Inflammatory macrophage treated with lipopolysaccharide for 4 hours (primary cell): ENCODE measurements at regions not wholly inside any gene's neighbourhood (a gene's known extent, or its start where the extent isn't known, plus 50 kb on each side); places are given as distances from the start of the nearest gene placed in this dataset.
A peak's percentile ranks its signal among the peaks of the same experiment; 100 is the strongest.
"Not testable (repeated sequence)": the region's sequence is repeated elsewhere in the genome, so short reads cannot be mapped to it uniquely, and the experiment has no call there.

Experiments
- DNase-seq: peaks from one replicate; pipeline ENCODE4 v3.0.0-alpha.2; 2020

- no peak for DNase-seq
Measured at GRCh38 chr10:9254353-9254752, 1199.9 kb downstream of the GATA3 start.

GRCh38 chr10:9260690-9261089 is 1206.2 kb downstream of the GATA3 start:
- DNase-seq, result no peak

DNA sequence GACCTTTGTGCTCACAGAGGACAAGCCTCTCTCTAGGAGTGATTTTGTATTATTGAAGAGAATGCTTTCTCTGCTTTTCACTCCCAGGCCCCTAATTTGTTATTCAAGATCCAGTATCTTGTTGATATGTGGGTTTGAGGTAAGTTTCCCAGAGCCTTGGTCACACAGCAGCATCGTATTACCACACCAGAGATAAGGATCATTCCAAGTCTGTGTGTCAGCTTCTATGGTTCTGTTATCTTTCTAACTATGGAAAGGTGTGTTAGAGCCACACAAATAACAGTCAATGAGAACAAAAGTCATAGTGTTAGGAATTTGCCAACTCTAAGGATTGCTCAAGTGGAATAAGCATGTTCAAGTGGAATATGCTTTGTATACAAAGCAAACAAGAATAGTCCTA is 1208.3 kb downstream of the GATA3 start:
- no peak for DNase-seq

- DNase-seq, result no peak
Measured at GRCh38 chr10:9268176-9268575, 1213.7 kb downstream of the GATA3 start.

- not testable (repeated sequence) for DNase-seq
Measured at GRCh38 chr10:9273126-9273833, 1218.8 kb downstream of the GATA3 start.

- DNase-seq, result no peak
Measured at GRCh38 chr10:9274206-9274755, 1219.8 kb downstream of the GATA3 start.

DNA sequence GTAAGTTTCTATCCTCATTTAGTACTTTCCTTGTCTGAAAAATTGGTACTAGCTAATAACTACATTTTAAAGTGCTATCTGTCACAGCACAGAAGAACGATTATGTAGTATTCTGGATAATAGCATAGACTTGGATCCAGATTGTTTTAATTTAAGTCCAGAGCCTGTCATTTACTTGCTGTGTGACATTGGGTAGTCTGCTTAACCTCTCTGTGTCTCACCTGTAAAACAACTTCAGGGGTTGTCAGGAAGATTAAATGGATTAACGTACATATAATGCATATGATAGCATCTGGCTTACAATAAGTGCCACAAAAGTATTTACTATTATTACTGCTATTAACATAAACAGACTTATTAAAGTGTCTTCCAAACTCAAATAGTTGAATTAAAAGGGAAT is 1221.4 kb downstream of the GATA3 start:
- DNase-seq, result no peak

DNA sequence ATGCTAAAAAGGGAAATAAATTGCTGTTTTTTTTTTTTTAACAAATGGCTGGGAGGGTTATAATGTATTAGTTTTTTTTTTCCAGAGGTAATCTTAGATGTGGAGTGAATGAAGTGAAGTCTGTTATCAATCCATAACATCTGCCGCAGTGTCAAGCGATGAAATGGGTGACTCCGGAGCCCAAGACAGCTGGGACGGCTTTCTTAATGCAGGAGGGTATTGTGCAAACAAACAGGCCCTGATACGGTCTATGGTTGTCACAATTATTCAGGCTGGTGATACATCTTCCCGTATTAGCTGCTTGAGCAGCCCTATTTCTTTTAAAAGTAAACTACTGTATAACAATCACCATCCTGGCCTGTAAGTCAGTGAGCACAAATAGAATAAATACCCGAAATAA is 1231.2 kb downstream of the GATA3 start:
- no peak for DNase-seq

DNA sequence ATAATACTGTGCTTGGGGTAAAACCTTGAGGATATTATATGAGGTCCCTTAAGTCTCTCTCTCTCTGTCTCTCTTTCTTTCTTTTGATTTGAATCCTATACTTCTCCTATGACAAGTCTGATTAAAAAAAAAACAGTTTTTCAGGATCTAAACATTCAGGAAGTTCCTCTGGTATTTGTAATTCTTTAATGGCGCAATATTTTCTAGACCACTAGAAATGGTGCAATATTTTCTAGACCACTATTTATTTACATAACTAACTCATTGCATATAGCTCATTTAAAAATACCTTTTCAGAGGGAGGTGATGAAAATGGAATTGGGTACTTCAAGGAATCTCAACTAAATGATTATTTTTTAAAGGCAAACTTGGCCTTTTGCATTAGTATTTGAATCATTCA is 1235.3 kb downstream of the GATA3 start:
- DNase-seq, result peak; percentile 66

DNA sequence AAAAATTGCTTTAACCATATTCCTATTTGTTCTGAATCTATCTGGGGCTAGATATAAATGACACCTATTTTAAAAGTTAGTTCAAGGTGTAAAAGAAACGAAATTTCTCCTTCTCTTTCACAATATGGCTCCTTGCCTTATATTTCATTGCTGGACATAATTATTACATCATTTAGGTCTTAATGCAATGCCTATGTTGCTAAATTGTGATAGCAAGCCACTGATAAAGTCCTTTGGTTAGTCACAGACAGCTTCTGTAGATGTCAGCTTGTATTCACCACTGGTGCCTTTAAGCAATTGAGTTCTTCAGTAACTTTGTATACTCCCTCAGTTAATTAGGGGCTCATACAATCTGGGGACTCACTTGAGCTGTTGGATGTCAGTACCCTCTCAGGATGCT is 1236.6 kb downstream of the GATA3 start:
- DNase-seq, result peak; percentile 66

GRCh38 chr10:9294132-9294663 is 1239.7 kb downstream of the GATA3 start:
- no peak for DNase-seq

DNA sequence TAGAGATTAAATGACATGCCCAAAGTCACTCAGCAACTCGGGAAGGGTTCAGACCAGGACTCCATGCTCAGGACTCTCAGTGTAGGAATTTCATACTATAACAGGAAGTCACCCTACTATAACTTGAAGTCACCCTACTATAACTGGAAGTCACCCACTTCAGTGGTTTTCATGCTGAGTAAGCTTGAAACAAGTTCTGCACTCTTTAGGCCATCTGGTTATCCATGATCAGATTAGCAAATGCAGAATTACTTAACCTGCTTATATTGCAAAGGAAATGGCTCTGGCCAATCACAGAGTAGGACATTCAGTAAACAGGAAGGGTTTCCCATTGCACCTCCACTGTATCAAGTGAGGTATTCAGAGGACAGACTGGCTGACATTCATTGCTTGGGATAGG is 1240.4 kb downstream of the GATA3 start:
- DNase-seq, result peak; percentile 57

DNA sequence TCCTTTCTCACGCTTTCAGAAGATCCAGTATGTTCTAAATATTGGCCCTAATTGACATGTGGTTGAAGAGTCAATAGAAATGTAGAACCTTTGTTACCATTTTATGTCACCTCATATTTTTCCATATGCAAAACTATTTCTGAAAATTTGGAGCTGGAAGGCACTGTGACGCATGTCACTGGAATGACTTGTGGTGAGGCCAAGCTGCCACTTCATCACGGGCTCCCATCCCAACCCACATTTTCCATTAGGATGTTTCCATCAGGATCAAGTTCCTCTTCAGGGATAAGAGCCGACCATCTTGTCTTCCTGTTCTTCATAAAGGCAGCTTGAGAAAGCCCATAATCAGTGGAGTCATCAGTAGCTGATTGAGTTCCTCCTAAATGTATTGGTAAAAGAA is 1241.7 kb downstream of the GATA3 start:
- DNase-seq, result no peak

- DNase-seq, result no peak
Measured at GRCh38 chr10:9297580-9297979, 1243.1 kb downstream of the GATA3 start.

GRCh38 chr10:9299966-9300365 is 1245.5 kb downstream of the GATA3 start:
- no peak for DNase-seq

DNA sequence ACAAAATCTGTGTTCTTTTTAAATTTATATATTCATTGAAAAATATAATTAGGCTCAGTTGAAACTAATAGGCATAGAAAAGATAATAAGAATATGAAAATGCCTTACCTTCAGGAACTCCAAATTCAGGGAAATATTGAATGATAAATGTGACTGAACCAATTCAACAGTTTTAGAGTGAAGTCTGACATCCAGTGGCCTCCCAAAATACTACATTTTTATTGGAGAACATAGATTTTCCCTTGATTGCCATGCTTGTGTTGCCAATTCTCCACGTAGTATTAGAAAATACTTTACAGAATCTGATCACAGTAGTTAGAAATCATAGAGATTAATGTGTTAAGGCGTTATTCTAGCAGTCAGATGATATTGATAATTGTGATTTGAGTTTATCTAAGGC is 1246.7 kb downstream of the GATA3 start:
- DNase-seq, result no peak

- no peak for DNase-seq
Measured at GRCh38 chr10:9301554-9301953, 1247.1 kb downstream of the GATA3 start.

DNA sequence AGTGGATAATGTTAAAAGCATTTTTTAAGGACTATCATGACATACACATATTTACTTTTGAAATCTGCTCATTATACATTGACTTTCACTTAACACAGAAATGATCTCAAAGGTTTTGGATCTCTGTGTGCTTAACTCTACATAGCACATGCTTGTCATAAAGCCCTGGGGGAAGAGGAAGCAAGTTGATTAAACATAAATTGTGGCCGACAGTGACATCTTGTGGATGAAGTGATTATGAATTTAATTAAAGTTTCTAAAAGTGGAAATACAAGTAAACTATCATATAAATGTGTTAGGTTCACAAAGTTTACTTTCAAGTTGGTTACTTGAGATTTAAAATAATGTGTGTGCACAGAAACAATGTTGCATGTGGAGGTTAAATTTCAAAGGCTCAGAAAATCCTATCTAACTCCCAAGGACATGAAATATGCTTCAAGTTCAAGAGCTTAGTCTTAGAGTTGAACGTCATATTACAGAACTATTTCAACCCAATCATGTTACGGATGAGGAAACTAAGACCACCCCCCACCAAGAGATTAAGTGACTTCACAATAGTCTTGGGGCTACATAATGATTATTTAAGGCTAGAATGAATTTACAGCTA is 1247.8 kb downstream of the GATA3 start:
- DNase-seq, result peak; percentile 67

DNA sequence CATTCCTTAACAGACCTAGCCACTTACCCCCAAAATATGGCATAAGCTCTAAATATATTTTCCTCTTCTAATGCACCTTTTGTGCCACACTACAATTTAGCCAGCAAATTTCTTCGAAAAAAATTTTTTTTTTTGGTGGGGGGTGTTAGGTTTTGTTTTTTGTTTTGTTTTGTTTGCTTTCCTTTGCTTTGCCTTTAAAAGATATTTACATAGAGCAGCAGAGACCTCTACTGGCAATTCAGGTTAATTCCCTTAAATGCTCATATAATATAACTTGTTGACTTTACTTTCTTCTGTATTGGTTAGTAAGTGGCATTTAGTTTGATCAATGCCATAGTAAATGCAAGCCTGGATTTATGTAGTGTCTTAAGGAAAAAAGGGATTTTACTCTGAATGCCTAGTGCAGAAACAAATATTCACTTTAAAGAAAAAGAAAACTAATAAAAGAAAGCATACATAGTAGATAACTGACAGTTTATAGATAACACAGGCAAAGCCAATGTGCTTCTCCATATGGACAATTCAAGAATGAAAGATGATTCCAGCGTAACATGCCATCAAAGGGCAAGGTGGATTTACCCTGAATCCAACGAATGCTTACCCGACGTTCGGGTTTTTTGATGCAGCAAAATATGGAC is 1250.6 kb downstream of the GATA3 start:
- DNase-seq, result peak; percentile 42

GRCh38 chr10:9311702-9312499 is 1257.4 kb downstream of the GATA3 start:
- no peak for DNase-seq

DNA sequence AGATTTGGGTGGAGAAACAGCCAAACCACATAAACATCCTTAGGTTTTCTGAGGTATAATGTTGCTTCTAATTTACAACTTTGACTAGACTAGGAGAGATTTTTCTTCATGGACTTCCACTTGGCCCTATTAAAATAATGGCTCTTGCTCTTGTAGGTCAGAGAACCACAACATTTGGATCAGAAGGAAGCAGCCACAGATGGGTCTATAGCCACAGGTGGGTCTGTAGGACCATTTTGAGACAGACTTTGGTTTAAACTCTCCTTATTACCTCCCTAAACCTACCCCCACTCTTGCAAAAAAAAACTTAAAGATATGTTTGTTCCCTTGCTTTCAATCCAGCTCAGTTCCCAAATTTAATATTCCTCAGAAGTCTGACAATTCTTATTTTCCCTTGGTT is 1260.8 kb downstream of the GATA3 start:
- DNase-seq, result no peak

GRCh38 chr10:9331583-9332008 is 1277.1 kb downstream of the GATA3 start:
- peak; percentile 60 for DNase-seq

DNA sequence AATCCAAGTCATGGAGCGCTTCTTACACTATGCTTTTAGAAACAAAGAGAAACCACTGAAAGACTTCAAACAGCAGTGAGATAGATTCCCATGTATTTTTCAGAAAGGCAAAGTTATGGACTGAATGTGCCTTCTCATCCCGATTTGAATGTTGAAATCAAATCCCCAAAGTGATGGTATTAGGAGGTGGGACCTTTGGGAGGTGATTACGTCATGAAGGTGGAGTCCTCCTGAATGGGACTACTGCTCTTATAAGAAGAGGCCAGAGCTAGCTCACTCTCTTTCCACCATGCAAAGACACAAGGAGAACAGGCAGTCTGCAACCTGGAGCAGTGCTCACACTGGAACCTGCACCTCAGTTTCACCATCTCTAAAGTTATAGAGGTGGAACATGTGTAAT is 1279.8 kb downstream of the GATA3 start:
- DNase-seq, result no peak
